ENCODE measurements at regions not wholly inside any gene's neighbourhood (a gene's known extent, or its start where the extent isn't known, plus 50 kb on each side); places are given as distances from the start of the nearest gene placed in this dataset.

- H3K18ac ChIP-seq (ENCODE audit: low read length): no peak overlapping the region
- H2BK15ac ChIP-seq (replicated peaks; ENCODE audit: low read depth): no peak overlapping the region
- H4K8ac ChIP-seq (ENCODE audit: low read depth, low read length): no peak overlapping the region
- no peak overlapping the region for H3K56ac ChIP-seq (ENCODE audit: low read length)
- no peak overlapping the region for H2AK5ac ChIP-seq (ENCODE audit: low read length)
- no peak overlapping the region for H3K4ac ChIP-seq (ENCODE audit: low read depth, low read length)
- H3K23ac ChIP-seq (ENCODE audit: low read length): no peak overlapping the region
- no peak for DNase-seq
- no peaks in the 10 kb centered on the region for H3K79me1 ChIP-seq (ENCODE audit: low read length)
- H3K27me3 ChIP-seq (ENCODE audit: insufficient read depth, low read length, poor library complexity): no peaks in the 10 kb centered on the region
- H4K5ac ChIP-seq (ENCODE audit: low read length): no peak overlapping the region
- H2BK120ac ChIP-seq (ENCODE audit: low read depth, low read length): no peak overlapping the region
- H3K4me2 ChIP-seq (ENCODE audit: low read length): no peak overlapping the region
- H3K79me2 ChIP-seq (ENCODE audit: control insufficient read depth, insufficient read depth, low read length): no peaks in the 10 kb centered on the region
- no peak overlapping the region for H3K4me3 ChIP-seq (ENCODE audit: low read length)
- H3K36me3 ChIP-seq (ENCODE audit: control insufficient read depth, insufficient read depth, low read length): no peaks in the 10 kb centered on the region
- no peaks in the 10 kb centered on the region for H3K4me1 ChIP-seq (ENCODE audit: control insufficient read depth, low read depth, low read length)
- no peak overlapping the region for H3K27ac ChIP-seq (ENCODE audit: low read depth, low read length)
- H2BK5ac ChIP-seq (ENCODE audit: low read length): no peak overlapping the region
- WGBS (ENCODE audit: extremely low coverage, insufficient coverage, low lambda C conversion rate): 100% methylated on average over 2 of the region's 8 CpGs
- H3K9ac ChIP-seq (ENCODE audit: low read length): no peak overlapping the region
Observed at GRCh38 chr5:174259696-174260420, 214.4 kb downstream of the NSG2 start.

- no peak for DNase-seq
- Histone ChIP-seq H2BK5ac (ENCODE audit: low read length) (no peak overlapping the region), H3K23ac (ENCODE audit: low read length) (no peak overlapping the region), H4K5ac (ENCODE audit: low read length) (no peak overlapping the region), H3K79me1 (ENCODE audit: low read length) (no peaks in the 10 kb centered on the region), H3K4me3 (ENCODE audit: low read length) (no peak overlapping the region), H3K36me3 (ENCODE audit: control insufficient read depth, insufficient read depth, low read length) (no peaks in the 10 kb centered on the region), H3K27me3 (ENCODE audit: insufficient read depth, low read length, poor library complexity) (no peaks in the 10 kb centered on the region), H3K4me1 (ENCODE audit: control insufficient read depth, low read depth, low read length) (no peaks in the 10 kb centered on the region), H4K8ac (ENCODE audit: low read depth, low read length) (no peak overlapping the region), H3K4ac (ENCODE audit: low read depth, low read length) (no peak overlapping the region), H2AK5ac (ENCODE audit: low read length) (no peak overlapping the region), H2BK120ac (ENCODE audit: low read depth, low read length) (no peak overlapping the region), H3K79me2 (ENCODE audit: control insufficient read depth, insufficient read depth, low read length) (no peaks in the 10 kb centered on the region), H3K27ac (ENCODE audit: low read depth, low read length) (no peak overlapping the region), H3K4me2 (ENCODE audit: low read length) (no peak overlapping the region), H3K18ac (ENCODE audit: low read length) (no peak overlapping the region), H2BK15ac (replicated peaks; ENCODE audit: low read depth) (no peak overlapping the region), H3K9ac (ENCODE audit: low read length) (no peak overlapping the region), H3K56ac (ENCODE audit: low read length) (no peak overlapping the region)
- WGBS (ENCODE audit: extremely low coverage, insufficient coverage, low lambda C conversion rate): no CpG with 5 or more reads among the region's 1 CpG
Observed at GRCh38 chr5:174271316-174271715, 225.8 kb downstream of the NSG2 start.

- DNase-seq: no peak
- Histone ChIP-seq H3K79me2 (ENCODE audit: control insufficient read depth, insufficient read depth, low read length) (no peaks in the 10 kb centered on the region), H2BK15ac (replicated peaks; ENCODE audit: low read depth) (no peak overlapping the region), H3K4me2 (ENCODE audit: low read length) (no peak overlapping the region), H3K27me3 (ENCODE audit: insufficient read depth, low read length, poor library complexity) (no peaks in the 10 kb centered on the region), H4K8ac (ENCODE audit: low read depth, low read length) (no peak overlapping the region), H3K23ac (ENCODE audit: low read length) (no peak overlapping the region), H3K4me1 (ENCODE audit: control insufficient read depth, low read depth, low read length) (no peaks in the 10 kb centered on the region), H3K4me3 (ENCODE audit: low read length) (no peak overlapping the region), H3K56ac (ENCODE audit: low read length) (no peak overlapping the region), H3K27ac (ENCODE audit: low read depth, low read length) (no peak overlapping the region), H2BK5ac (ENCODE audit: low read length) (no peak overlapping the region), H3K36me3 (ENCODE audit: control insufficient read depth, insufficient read depth, low read length) (no peaks in the 10 kb centered on the region), H3K79me1 (ENCODE audit: low read length) (no peaks in the 10 kb centered on the region), H2AK5ac (ENCODE audit: low read length) (no peak overlapping the region), H2BK120ac (ENCODE audit: low read depth, low read length) (no peak overlapping the region), H3K18ac (ENCODE audit: low read length) (no peak overlapping the region), H3K9ac (ENCODE audit: low read length) (no peak overlapping the region), H4K5ac (ENCODE audit: low read length) (no peak overlapping the region), H3K4ac (ENCODE audit: low read depth, low read length) (no peak overlapping the region)
- WGBS (ENCODE audit: extremely low coverage, insufficient coverage, low lambda C conversion rate): no CpG with 5 or more reads among the region's 2 CpGs
Observed at GRCh38 chr5:174272671-174273070, 227.2 kb downstream of the NSG2 start.

GRCh38 chr5:174273325-174273724, 227.8 kb downstream of the NSG2 start:
- Histone ChIP-seq H3K4me2 (ENCODE audit: low read length) (no peak overlapping the region), H3K18ac (ENCODE audit: low read length) (no peak overlapping the region), H3K79me2 (ENCODE audit: control insufficient read depth, insufficient read depth, low read length) (no peaks in the 10 kb centered on the region), H3K4ac (ENCODE audit: low read depth, low read length) (no peak overlapping the region), H3K36me3 (ENCODE audit: control insufficient read depth, insufficient read depth, low read length) (no peaks in the 10 kb centered on the region), H4K8ac (ENCODE audit: low read depth, low read length) (no peak overlapping the region), H3K23ac (ENCODE audit: low read length) (no peak overlapping the region), H3K56ac (ENCODE audit: low read length) (no peak overlapping the region), H3K27ac (ENCODE audit: low read depth, low read length) (no peak overlapping the region), H4K5ac (ENCODE audit: low read length) (no peak overlapping the region), H3K4me3 (ENCODE audit: low read length) (no peak overlapping the region), H2BK120ac (ENCODE audit: low read depth, low read length) (no peak overlapping the region), H2AK5ac (ENCODE audit: low read length) (no peak overlapping the region), H3K27me3 (ENCODE audit: insufficient read depth, low read length, poor library complexity) (no peaks in the 10 kb centered on the region), H3K4me1 (ENCODE audit: control insufficient read depth, low read depth, low read length) (no peaks in the 10 kb centered on the region), H3K9ac (ENCODE audit: low read length) (no peak overlapping the region), H2BK15ac (replicated peaks; ENCODE audit: low read depth) (no peak overlapping the region), H3K79me1 (ENCODE audit: low read length) (no peaks in the 10 kb centered on the region), H2BK5ac (ENCODE audit: low read length) (no peak overlapping the region)
- DNase-seq: no peak
- no CpG with 5 or more reads among the region's 4 CpGs for WGBS (ENCODE audit: extremely low coverage, insufficient coverage, low lambda C conversion rate)

- H3K4me2 ChIP-seq (ENCODE audit: low read length): no peak overlapping the region
- no peak overlapping the region for H3K27ac ChIP-seq (ENCODE audit: low read depth, low read length)
- no peak overlapping the region for H3K56ac ChIP-seq (ENCODE audit: low read length)
- no peak overlapping the region for H3K4ac ChIP-seq (ENCODE audit: low read depth, low read length)
- no peaks in the 10 kb centered on the region for H3K36me3 ChIP-seq (ENCODE audit: control insufficient read depth, insufficient read depth, low read length)
- no peak overlapping the region for H3K4me3 ChIP-seq (ENCODE audit: low read length)
- H2BK120ac ChIP-seq (ENCODE audit: low read depth, low read length): no peak overlapping the region
- no peak overlapping the region for H2BK15ac ChIP-seq (replicated peaks; ENCODE audit: low read depth)
- H3K27me3 ChIP-seq (ENCODE audit: insufficient read depth, low read length, poor library complexity): no peaks in the 10 kb centered on the region
- H3K18ac ChIP-seq (ENCODE audit: low read length): no peak overlapping the region
- no peak overlapping the region for H4K8ac ChIP-seq (ENCODE audit: low read depth, low read length)
- no peaks in the 10 kb centered on the region for H3K79me2 ChIP-seq (ENCODE audit: control insufficient read depth, insufficient read depth, low read length)
- no peak overlapping the region for H2BK5ac ChIP-seq (ENCODE audit: low read length)
- no peaks in the 10 kb centered on the region for H3K4me1 ChIP-seq (ENCODE audit: control insufficient read depth, low read depth, low read length)
- H3K79me1 ChIP-seq (ENCODE audit: low read length): no peaks in the 10 kb centered on the region
- H3K9ac ChIP-seq (ENCODE audit: low read length): no peak overlapping the region
- no peak overlapping the region for H2AK5ac ChIP-seq (ENCODE audit: low read length)
- DNase-seq: no peak
- no CpG with 5 or more reads among the region's 2 CpGs for WGBS (ENCODE audit: extremely low coverage, insufficient coverage, low lambda C conversion rate)
- no peak overlapping the region for H3K23ac ChIP-seq (ENCODE audit: low read length)
- no peak overlapping the region for H4K5ac ChIP-seq (ENCODE audit: low read length)
Observed at GRCh38 chr5:174275959-174276358, 230.5 kb downstream of the NSG2 start.
